Breast epithelium (tissue), 3 donors: ENCODE measurements at regions not wholly inside any gene's neighbourhood (a gene's known extent, or its start where the extent isn't known, plus 50 kb on each side); places are given as distances from the start of the nearest gene placed in this dataset.

Experiments used
- CTCF ChIP-seq, 3 donors: fragments of 450-650 bp; IDR thresholded peaks; one replicate each; pipeline ENCODE4 v1.5.1; 2016 to 2017; ENCODE audit warnings: antibody characterized with exemption in 3 of 3, mild to moderate bottlenecking in 3 of 3, moderate library complexity in 3 of 3
- POLR2A ChIP-seq: fragments of 450-650 bp; IDR thresholded peaks from one replicate; pipeline ENCODE4 v1.6.1; 2016; ENCODE audit warnings: antibody characterized with exemption, mild to moderate bottlenecking, moderate library complexity
- POLR2AphosphoS5 ChIP-seq, 3 donors: sonication (generic); formaldehyde crosslinking; IDR thresholded peaks; one replicate each; pipeline ENCODE4 v1.6.1; 2017; ENCODE audit warnings: antibody characterized with exemption in 3 of 3

DNA sequence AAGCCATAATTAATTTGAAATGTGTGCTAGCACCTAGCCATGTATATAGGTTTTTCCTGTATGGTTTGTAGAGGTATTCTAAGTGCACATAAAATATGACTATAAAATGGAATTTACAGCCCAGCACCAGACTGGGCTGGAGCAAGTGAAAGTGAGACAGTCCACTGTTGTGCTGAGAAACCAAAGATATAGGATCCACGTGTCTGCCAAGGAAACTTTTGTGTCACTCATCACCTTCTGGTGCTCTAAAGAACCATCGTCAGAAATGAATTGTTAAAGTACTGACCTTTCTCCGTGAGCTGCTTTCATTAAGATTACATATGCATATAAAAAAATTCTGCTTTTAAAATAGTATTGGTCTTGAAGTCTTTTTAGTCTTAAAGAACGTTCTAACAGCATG lies 141.0 kb upstream of the ZC3H11B start:
- TF ChIP-seq CTCF (IDR thresholded peaks at IDR 0.05) (no peak), POLR2AphosphoS5 (IDR thresholded peaks at IDR 0.05) (no peak), POLR2A (no peak)
